ENCODE measurements at regions not wholly inside any gene's neighbourhood (a gene's known extent, or its start where the extent isn't known, plus 50 kb on each side); places are given as distances from the start of the nearest gene placed in this dataset.

DNA sequence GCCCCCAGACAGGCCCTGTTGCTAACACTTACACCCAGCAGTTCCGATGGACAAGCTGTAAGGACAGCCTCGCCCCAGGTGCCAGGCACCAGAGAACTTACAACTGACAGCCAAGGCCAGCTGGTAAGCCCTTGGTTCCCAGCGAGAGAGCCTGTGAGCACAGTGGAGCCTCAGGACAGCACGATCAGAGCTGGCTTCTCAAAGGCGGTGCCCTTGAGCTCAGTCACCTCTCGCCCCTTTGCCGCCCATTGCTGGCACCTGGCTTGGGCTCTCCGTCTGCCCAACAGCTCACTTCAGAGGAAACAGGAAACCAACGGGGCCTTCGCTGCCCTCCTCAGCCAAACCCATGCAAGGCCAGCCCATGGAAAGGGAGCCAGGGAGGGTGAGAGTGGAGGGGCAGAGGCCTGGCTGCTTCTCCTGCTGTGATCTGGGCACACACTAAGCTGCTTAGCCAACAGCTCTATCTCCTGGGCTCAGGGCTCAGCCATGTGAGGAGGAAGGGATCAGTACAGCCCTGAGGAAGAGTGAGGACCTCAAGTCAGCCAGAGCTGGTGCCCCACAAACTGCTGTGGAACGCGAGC, 98.5 kb downstream of the SINHCAF start (continued):
- TF ChIP-seq, protein P1, sequence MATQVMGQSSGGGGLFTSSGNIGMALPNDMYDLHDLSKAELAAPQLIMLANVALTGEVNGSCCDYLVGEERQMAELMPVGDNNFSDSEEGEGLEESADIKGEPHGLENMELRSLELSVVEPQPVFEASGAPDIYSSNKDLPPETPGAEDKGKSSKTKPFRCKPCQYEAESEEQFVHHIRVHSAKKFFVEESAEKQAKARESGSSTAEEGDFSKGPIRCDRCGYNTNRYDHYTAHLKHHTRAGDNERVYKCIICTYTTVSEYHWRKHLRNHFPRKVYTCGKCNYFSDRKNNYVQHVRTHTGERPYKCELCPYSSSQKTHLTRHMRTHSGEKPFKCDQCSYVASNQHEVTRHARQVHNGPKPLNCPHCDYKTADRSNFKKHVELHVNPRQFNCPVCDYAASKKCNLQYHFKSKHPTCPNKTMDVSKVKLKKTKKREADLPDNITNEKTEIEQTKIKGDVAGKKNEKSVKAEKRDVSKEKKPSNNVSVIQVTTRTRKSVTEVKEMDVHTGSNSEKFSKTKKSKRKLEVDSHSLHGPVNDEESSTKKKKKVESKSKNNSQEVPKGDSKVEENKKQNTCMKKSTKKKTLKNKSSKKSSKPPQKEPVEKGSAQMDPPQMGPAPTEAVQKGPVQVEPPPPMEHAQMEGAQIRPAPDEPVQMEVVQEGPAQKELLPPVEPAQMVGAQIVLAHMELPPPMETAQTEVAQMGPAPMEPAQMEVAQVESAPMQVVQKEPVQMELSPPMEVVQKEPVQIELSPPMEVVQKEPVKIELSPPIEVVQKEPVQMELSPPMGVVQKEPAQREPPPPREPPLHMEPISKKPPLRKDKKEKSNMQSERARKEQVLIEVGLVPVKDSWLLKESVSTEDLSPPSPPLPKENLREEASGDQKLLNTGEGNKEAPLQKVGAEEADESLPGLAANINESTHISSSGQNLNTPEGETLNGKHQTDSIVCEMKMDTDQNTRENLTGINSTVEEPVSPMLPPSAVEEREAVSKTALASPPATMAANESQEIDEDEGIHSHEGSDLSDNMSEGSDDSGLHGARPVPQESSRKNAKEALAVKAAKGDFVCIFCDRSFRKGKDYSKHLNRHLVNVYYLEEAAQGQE (IDR thresholded peaks at IDR 0.05; ENCODE audit: unreplicated experiment) = no peak

GRCh38 chr12:31228811-31229792, 96.8 kb downstream of the SINHCAF start:
- H3K4me3 ChIP-seq = no peak overlapping the region
- H3K27ac Mint-ChIP-seq = no peak overlapping the region
- H3K79me2 ChIP-seq (replicated peaks; ENCODE audit: insufficient read depth) = no peaks in the 10 kb centered on the region
- no peak overlapping the region for H3K27ac ChIP-seq (ENCODE audit: low read depth)
- H3K4me1 Mint-ChIP-seq = peaks cover 14% of the 10 kb centered on the region
- H3K27me3 ChIP-seq (ENCODE audit: insufficient read depth) = no peaks in the 10 kb centered on the region
- no peak overlapping the region for H3K4me3 Mint-ChIP-seq
- ATAC-seq (no peak), DNase-seq (ENCODE audit: low spot score) (no peak)
- no peaks in the 10 kb centered on the region for H3K36me3 ChIP-seq (ENCODE audit: insufficient read depth)
- no peaks in the 10 kb centered on the region; the same call in 1 of the 2 replicates for H4K20me1 ChIP-seq (replicated peaks; ENCODE audit: insufficient read depth)
- H3K4me2 ChIP-seq = no peak overlapping the region
- no peaks in the 10 kb centered on the region for H3F3A ChIP-seq (replicated peaks; ENCODE audit: low read depth)
- H3K9me2 ChIP-seq (ENCODE audit: insufficient read depth) = no peaks in the 10 kb centered on the region
- peaks cover 12% of the 10 kb centered on the region for H3K27me3 Mint-ChIP-seq (ENCODE audit: insufficient read depth, low read depth, poor library complexity)
- TF ChIP-seq POLR2AphosphoS5 (IDR thresholded peaks at IDR 0.05; ENCODE audit: low read depth) (no peak), JUNB (IDR thresholded peaks at IDR 0.05; ENCODE audit: unreplicated experiment) (no peak), CTCF (conservative IDR thresholded peaks at IDR 0.05; ENCODE audit: low read depth in 2 of 2) (no peak), STAT1 (IDR thresholded peaks at IDR 0.05; ENCODE audit: unreplicated experiment) (no peak), ZNF114 (CRISPR knock-in tag; IDR thresholded peaks at IDR 0.05) (no peak), CREB1 (CRISPR knock-in tag; IDR thresholded peaks at IDR 0.05; ENCODE audit: low read depth) (no peak), NANOG (IDR thresholded peaks at IDR 0.05; ENCODE audit: borderline replicate concordance) (no peak), EZH2 (IDR thresholded peaks at IDR 0.05; ENCODE audit: low read depth, unreplicated experiment) (no peak), EZH2phosphoT487 (IDR thresholded peaks at IDR 0.05; ENCODE audit: unreplicated experiment) (no peak), ETS1 (IDR thresholded peaks at IDR 0.05) (no peak), ZNF331 (CRISPR knock-in tag; IDR thresholded peaks at IDR 0.05; ENCODE audit: low read depth) (no peak)
- TF ChIP-seq, protein P1 (IDR thresholded peaks at IDR 0.05; ENCODE audit: unreplicated experiment) = no peak
- H3K9me3 Mint-ChIP-seq = peaks cover 6% of the 10 kb centered on the region; the same call in 2 of the 3 replicates
- peaks cover 5% of the 10 kb centered on the region; the same call in 1 of the 3 replicates for H3K36me3 Mint-ChIP-seq (ENCODE audit: low read depth)
- no peak overlapping the region for H2AFZ ChIP-seq
- peaks cover 2% of the 10 kb centered on the region; the same call in 1 of the 2 replicates for H3K4me1 ChIP-seq (ENCODE audit: insufficient read depth)

All from GM23338 (cell line).